ENCODE measurements at regions not wholly inside any gene's neighbourhood (a gene's known extent, or its start where the extent isn't known, plus 50 kb on each side); places are given as distances from the start of the nearest gene placed in this dataset.

DNA sequence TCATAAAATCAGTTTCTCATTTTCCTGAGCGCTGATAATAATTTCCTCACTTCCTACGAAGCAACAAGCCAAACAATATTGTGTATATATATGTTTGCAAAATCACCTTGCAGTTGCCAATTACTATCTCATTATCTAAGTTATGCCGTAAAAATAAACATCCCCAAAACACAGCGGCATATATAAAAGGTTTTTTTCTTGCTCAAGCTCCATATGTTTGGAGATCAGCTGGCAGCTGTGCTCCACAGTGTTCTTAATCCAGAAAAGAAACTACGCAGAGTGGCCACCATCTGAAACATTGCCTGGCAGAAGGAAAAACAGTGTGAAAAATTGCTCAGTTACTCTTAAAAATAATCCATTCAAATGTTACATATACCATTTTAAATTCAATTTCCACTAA is 951.4 kb downstream of the PLOD2 start:
- Histone ChIP-seq H3K9me3 (ENCODE audit: control insufficient read depth, insufficient read depth, low read length) (no peaks in the 10 kb centered on the region), H3K27me3 (ENCODE audit: control insufficient read depth, insufficient read depth, low read length) (no peaks in the 10 kb centered on the region), H3K27ac (ENCODE audit: low read depth, low read length) (no peak overlapping the region), H3K4me3 (ENCODE audit: low read depth, low read length) (no peak overlapping the region)
- TF ChIP-seq CTCF (IDR thresholded peaks at IDR 0.05; ENCODE audit: low read depth, low read length) = no peak
- CTCF ChIA-PET = no interaction called here
- DNase-seq (ENCODE audit: low read depth, low spot score) = no peak
- POLR2A ChIA-PET = no interaction called here

DNA sequence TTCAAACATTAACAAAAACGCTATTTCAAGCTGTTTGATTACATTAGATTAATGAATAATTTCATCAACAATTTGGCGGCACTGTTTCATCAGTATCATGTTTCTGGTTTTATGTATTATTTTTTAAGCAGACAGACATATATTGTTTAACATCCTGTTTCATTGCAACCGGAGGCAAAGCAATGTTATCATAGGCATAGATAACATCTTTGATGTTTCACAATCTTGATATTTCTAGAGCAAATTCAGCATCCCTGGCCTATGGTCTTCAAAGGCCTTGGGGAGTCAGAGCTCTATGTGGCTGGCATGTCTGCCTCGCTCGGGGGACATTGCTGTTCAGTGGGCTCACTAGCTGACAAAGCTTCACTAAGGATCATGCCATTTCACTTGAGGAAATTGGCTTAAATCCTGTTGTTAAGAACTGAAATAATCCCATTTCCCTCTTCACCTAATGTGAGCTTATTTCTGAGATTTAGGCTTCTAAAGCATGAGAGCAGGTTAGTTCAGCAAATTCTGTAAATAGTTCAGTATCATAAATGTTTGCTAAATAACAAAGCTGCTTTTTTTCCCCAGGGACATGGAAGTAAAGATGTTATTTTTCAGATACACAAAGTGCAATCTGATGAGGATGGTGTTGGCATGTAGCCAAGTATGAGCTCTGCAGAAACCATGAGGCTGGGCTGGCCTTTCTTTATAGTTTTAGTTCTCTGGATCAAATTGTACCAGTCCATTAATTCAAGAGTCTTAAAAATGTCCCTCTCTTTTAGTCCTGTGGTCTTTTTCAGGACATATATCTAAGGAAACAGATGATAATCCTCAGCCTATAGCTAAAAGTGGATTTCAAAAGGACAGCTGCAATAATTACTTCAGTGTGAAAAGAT is 941.4 kb downstream of the PLOD2 start:
- ChIA-PET CTCF (no interaction called here), POLR2A (no interaction called here)
- no peak for DNase-seq (ENCODE audit: low read depth, low spot score)
- Histone ChIP-seq H3K27me3 (ENCODE audit: control insufficient read depth, insufficient read depth, low read length) (no peaks in the 10 kb centered on the region), H3K4me3 (ENCODE audit: low read depth, low read length) (no peak overlapping the region), H3K27ac (ENCODE audit: low read depth, low read length) (no peak overlapping the region), H3K9me3 (ENCODE audit: control insufficient read depth, insufficient read depth, low read length) (no peaks in the 10 kb centered on the region)
- TF ChIP-seq CTCF (IDR thresholded peaks at IDR 0.05; ENCODE audit: low read depth, low read length) = no peak

DNA sequence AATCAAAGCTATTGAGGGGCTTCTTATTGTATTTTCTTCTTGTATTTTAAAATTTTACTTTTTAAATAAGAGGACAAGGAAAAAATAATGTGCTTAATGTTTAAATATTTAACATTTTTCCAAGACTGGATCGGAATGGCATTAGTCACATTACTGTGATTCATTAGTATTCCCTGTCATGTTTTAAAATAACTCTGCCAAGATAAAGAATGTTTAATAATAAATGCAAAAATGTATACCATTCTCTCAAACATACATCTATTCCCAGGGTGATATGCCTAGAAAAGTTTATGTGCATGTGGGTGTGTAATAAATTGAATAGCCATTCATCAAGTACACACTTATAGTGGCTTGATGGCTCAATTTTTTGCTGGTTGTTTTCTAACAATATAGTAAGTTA is 936.1 kb downstream of the PLOD2 start:
- no peak overlapping the region for H3K4me3 ChIP-seq (ENCODE audit: low read depth, low read length)
- H3K27me3 ChIP-seq (ENCODE audit: control insufficient read depth, insufficient read depth, low read length) = no peaks in the 10 kb centered on the region
- POLR2A ChIA-PET = no interaction called here
- no peaks in the 10 kb centered on the region for H3K9me3 ChIP-seq (ENCODE audit: control insufficient read depth, insufficient read depth, low read length)
- no peak for DNase-seq (ENCODE audit: low read depth, low spot score)
- no peak for TF ChIP-seq CTCF (IDR thresholded peaks at IDR 0.05; ENCODE audit: low read depth, low read length)
- CTCF ChIA-PET = no interaction called here
- H3K27ac ChIP-seq (ENCODE audit: low read depth, low read length) = no peak overlapping the region

- Histone ChIP-seq H3K9me3 (ENCODE audit: control insufficient read depth, insufficient read depth, low read length) (no peaks in the 10 kb centered on the region), H3K4me3 (ENCODE audit: low read depth, low read length) (no peak overlapping the region), H3K27ac (ENCODE audit: low read depth, low read length) (no peak overlapping the region), H3K27me3 (ENCODE audit: control insufficient read depth, insufficient read depth, low read length) (no peaks in the 10 kb centered on the region)
- POLR2A ChIA-PET = no interaction called here
- peak; percentile 37 for DNase-seq (ENCODE audit: low read depth, low spot score)
- TF ChIP-seq CTCF (IDR thresholded peaks at IDR 0.05; ENCODE audit: low read depth, low read length) = no peak
- CTCF ChIA-PET = no interaction called here
These were observed 917.1 kb downstream of the PLOD2 start for GRCh38 chr3:145243875-145244274.

GRCh38 chr3:145244327-145244726 is 916.7 kb downstream of the PLOD2 start:
- H3K9me3 ChIP-seq (ENCODE audit: control insufficient read depth, insufficient read depth, low read length) = no peaks in the 10 kb centered on the region
- TF ChIP-seq CTCF (IDR thresholded peaks at IDR 0.05; ENCODE audit: low read depth, low read length) = no peak
- H3K27me3 ChIP-seq (ENCODE audit: control insufficient read depth, insufficient read depth, low read length) = no peaks in the 10 kb centered on the region
- no peak overlapping the region for H3K4me3 ChIP-seq (ENCODE audit: low read depth, low read length)
- no peak overlapping the region for H3K27ac ChIP-seq (ENCODE audit: low read depth, low read length)
- DNase-seq (ENCODE audit: low read depth, low spot score) = no peak
- ChIA-PET CTCF (no interaction called here), POLR2A (no interaction called here)
